HEK293 (cell line): ENCODE measurements at regions not wholly inside any gene's neighbourhood (a gene's known extent, or its start where the extent isn't known, plus 50 kb on each side); places are given as distances from the start of the nearest gene placed in this dataset.

ENCODE experiments used
- CTCF ChIA-PET: fragments of 350-600 bp; formaldehyde crosslinking; extraction: SDS; loops from one replicate; lab custom pipeline; 2021; ENCODE audit warnings: antibody characterized with exemption; lab: Yijun Ruan, JAX
- POLR2A ChIA-PET: fragments of 300-600 bp; formaldehyde crosslinking; extraction: SDS; loops from one replicate; lab custom pipeline; 2020; ENCODE audit warnings: antibody characterized with exemption, inconsistent platforms; lab: Yijun Ruan, JAX
- H3K27ac ChIP-seq: fragments of 200-500 bp; sonication (Bioruptor generic); 2 replicates; pipeline ENCODE4 v1.5.1; 2014; ENCODE audit warnings: low read depth, low read length, control low read depth, inconsistent platforms; ENCODE audit errors: extremely low read depth
- H3K36me3 ChIP-seq, 2 experiments: fragments of 200-500 bp in 1 of 2; sonication (Bioruptor generic) in 1 of 2; 1 replicate in 1 of 2; 2 replicates in 1 of 2; pipeline ENCODE4 v1.5.1; 2014 to 2017; ENCODE audit warnings: inconsistent platforms in 2 of 2, low read length in 2 of 2; ENCODE audit not compliant: control insufficient read depth in 2 of 2, insufficient read depth in 1 of 2
- H3K4me1 ChIP-seq: fragments of 200-500 bp; sonication (Bioruptor generic); 2 replicates; pipeline ENCODE4 v1.5.1; 2014; ENCODE audit warnings: mild to moderate bottlenecking, low read length, inconsistent platforms; ENCODE audit not compliant: control insufficient read depth, insufficient read depth
- H3K4me3 ChIP-seq: 2 replicates; pipeline ENCODE4 v1.5.1; 2011; ENCODE audit warnings: low read depth, mild to moderate bottlenecking, control low read depth, low read length, moderate library complexity
- H3K9me3 ChIP-seq: fragments of 200-500 bp; sonication (Bioruptor generic); 2 replicates; pipeline ENCODE4 v1.5.1; 2014; ENCODE audit warnings: low read depth, low read length, inconsistent platforms; ENCODE audit not compliant: control insufficient read depth, insufficient read depth
- GLIS2 ChIP-seq: fragments of 450-650 bp; formaldehyde crosslinking; IDR thresholded peaks from 2 replicates; pipeline ENCODE4 v1.5.1; 2016; ENCODE audit warnings: missing biosample characterization, missing genetic modification characterization
- IKZF3 ChIP-seq: fragments of 450-650 bp; IDR thresholded peaks from 2 replicates; pipeline ENCODE4 v1.5.0; 2018; ENCODE audit warnings: missing biosample characterization, mild to moderate bottlenecking, missing genetic modification characterization, moderate library complexity
- OVOL3 ChIP-seq: fragments of 450-650 bp; formaldehyde crosslinking; IDR thresholded peaks from 2 replicates; pipeline ENCODE4 v1.5.1; 2016; ENCODE audit warnings: missing biosample characterization, missing genetic modification characterization
- PRDM10 ChIP-seq: fragments of 450-650 bp; formaldehyde crosslinking; IDR thresholded peaks from 2 replicates; pipeline ENCODE4 v1.5.1; 2016; ENCODE audit warnings: missing biosample characterization, missing genetic modification characterization
- PRDM2 ChIP-seq: fragments of 450-650 bp; formaldehyde crosslinking; IDR thresholded peaks from 2 replicates; pipeline ENCODE4 v1.5.1; 2016; ENCODE audit warnings: missing biosample characterization, missing genetic modification characterization, borderline replicate concordance
- PRDM4 ChIP-seq: fragments of 450-650 bp; formaldehyde crosslinking; IDR thresholded peaks from 2 replicates; pipeline ENCODE4 v1.5.1; 2017; ENCODE audit warnings: missing biosample characterization, missing genetic modification characterization
- ZBTB10 ChIP-seq: fragments of 450-650 bp; formaldehyde crosslinking; IDR thresholded peaks from 2 replicates; pipeline ENCODE4 v1.5.1; 2016; ENCODE audit warnings: missing biosample characterization, missing genetic modification characterization
- ZNF133 ChIP-seq: fragments of 450-650 bp; formaldehyde crosslinking; IDR thresholded peaks from 2 replicates; pipeline ENCODE4 v1.5.1; 2016; ENCODE audit warnings: missing biosample characterization, missing genetic modification characterization
- ZNF18 ChIP-seq: fragments of 450-650 bp; formaldehyde crosslinking; IDR thresholded peaks from 2 replicates; pipeline ENCODE4 v1.5.1; 2016; ENCODE audit warnings: missing biosample characterization, missing genetic modification characterization
- ZNF211 ChIP-seq: fragments of 450-650 bp; formaldehyde crosslinking; IDR thresholded peaks from 2 replicates; pipeline ENCODE4 v1.5.1; 2016; ENCODE audit warnings: low read depth, missing biosample characterization, missing genetic modification characterization
- ZNF239 ChIP-seq: fragments of 450-650 bp; formaldehyde crosslinking; IDR thresholded peaks from 2 replicates; pipeline ENCODE4 v1.5.1; 2016; ENCODE audit warnings: missing biosample characterization, missing genetic modification characterization
- ZNF433 ChIP-seq: fragments of 450-650 bp; formaldehyde crosslinking; IDR thresholded peaks from 2 replicates; pipeline ENCODE4 v1.5.1; 2016; ENCODE audit warnings: missing biosample characterization, missing genetic modification characterization, low read depth
- ZNF521 ChIP-seq: fragments of 450-650 bp; formaldehyde crosslinking; IDR thresholded peaks from 2 replicates; pipeline ENCODE4 v1.5.1; 2017; ENCODE audit warnings: missing biosample characterization, mild to moderate bottlenecking, missing genetic modification characterization
- ZNF558 ChIP-seq: fragments of 450-650 bp; formaldehyde crosslinking; IDR thresholded peaks from 2 replicates; pipeline ENCODE4 v1.5.1; 2016; ENCODE audit warnings: missing biosample characterization, missing genetic modification characterization
- ZNF701 ChIP-seq: fragments of 450-650 bp; formaldehyde crosslinking; IDR thresholded peaks from 2 replicates; pipeline ENCODE4 v1.5.1; 2016; ENCODE audit warnings: missing biosample characterization, missing genetic modification characterization
- ZSCAN23 ChIP-seq: fragments of 450-650 bp; formaldehyde crosslinking; IDR thresholded peaks from 2 replicates; pipeline ENCODE4 v1.5.1; 2016; ENCODE audit warnings: missing biosample characterization, missing genetic modification characterization

GRCh38 chr16:27698266-27698665 lies 148.3 kb downstream of the KATNIP start (continued):
- TF ChIP-seq ZNF211 (tag by site-specific recombination) (no peak), ZNF558 (tag by site-specific recombination) (no peak), IKZF3 (tag by site-specific recombination) (no peak), ZNF701 (tag by site-specific recombination) (no peak)

GRCh38 chr16:27698746-27699145 lies 148.8 kb downstream of the KATNIP start:
- no peaks in the 10 kb centered on the region for H3K4me1 ChIP-seq
- H3K36me3 ChIP-seq, result peaks cover 0 to 5% of the 10 kb centered on the region in 2 experiments; a peak in 1 of 3 replicates
- H3K4me3 ChIP-seq, result no peak overlapping the region
- H3K9me3 ChIP-seq, result no peaks in the 10 kb centered on the region
- POLR2A ChIA-PET, result no interaction called here
- CTCF ChIA-PET, result interaction anchor here (0.6 to 2.6 kb wide), 13 partner anchors 8 to 1293 kb away, joined by 3 to 13 read pairs (median 4); no protein-coding TSS in a partner anchor
- TF ChIP-seq ZNF211 (tag by site-specific recombination), result no peak
- TF ChIP-seq PRDM2, result no peak
- no peak for TF ChIP-seq ZBTB10 (tag by site-specific recombination)
- TF ChIP-seq GLIS2 (tag by site-specific recombination), result no peak
- no peak for TF ChIP-seq ZNF433 (tag by site-specific recombination)
- TF ChIP-seq ZNF18 (tag by site-specific recombination), result no peak
- TF ChIP-seq PRDM4 (tag by site-specific recombination), result no peak
- no peak for TF ChIP-seq ZNF133 (tag by site-specific recombination)
- no peak for TF ChIP-seq ZNF239 (tag by site-specific recombination)
- no peak for TF ChIP-seq OVOL3 (tag by site-specific recombination)
- no peak for TF ChIP-seq ZSCAN23
- TF ChIP-seq PRDM10 (tag by site-specific recombination), result no peak
- no peak for TF ChIP-seq ZNF521
- TF ChIP-seq ZNF701 (tag by site-specific recombination), result no peak
- H3K27ac ChIP-seq, result no peak overlapping the region
